GM18511 (cell line): ENCODE measurements at regions not wholly inside any gene's neighbourhood (a gene's known extent, or its start where the extent isn't known, plus 50 kb on each side); places are given as distances from the start of the nearest gene placed in this dataset.
A peak's percentile ranks its signal among the peaks of the same experiment; 100 is the strongest.

ENCODE experiments used
- ATAC-seq: cut with Tn5 transposase; IDR thresholded peaks from one replicate; pipeline ENCODE4 v1.9.1; 2021; ENCODE audit warnings: mild to moderate bottlenecking, moderate library complexity; ENCODE audit not compliant: unreplicated experiment

DNA sequence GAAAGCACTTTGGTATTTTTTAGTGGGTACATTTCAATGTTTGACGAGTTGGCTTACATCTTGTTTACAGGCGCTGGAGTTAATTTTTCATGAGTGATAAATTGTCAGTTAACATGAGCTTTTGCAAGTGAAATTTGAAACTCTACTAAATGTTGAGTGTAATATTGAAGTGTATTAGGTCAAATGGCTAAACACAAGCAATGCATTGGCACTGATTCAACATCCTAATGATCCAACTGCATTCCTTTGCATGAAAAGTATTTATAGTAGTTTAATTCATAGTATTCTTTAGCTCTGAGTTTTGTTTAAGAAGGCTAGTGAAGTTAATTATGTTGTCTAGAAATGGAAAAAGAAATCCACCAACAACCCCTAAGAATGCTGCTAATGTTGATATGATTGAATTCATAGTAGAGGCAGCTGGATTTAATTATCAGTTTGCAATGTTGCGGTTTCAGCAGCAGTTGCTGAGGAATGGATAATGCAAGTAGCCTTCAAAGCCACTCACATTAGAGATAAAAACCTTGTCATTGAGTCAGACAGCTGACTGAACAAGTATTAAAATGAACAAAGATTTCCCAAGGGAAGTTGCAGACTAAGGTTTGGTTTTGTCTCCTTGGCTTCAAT is 245.6 kb upstream of the GOLIM4 start:
- no peak for ATAC-seq

DNA sequence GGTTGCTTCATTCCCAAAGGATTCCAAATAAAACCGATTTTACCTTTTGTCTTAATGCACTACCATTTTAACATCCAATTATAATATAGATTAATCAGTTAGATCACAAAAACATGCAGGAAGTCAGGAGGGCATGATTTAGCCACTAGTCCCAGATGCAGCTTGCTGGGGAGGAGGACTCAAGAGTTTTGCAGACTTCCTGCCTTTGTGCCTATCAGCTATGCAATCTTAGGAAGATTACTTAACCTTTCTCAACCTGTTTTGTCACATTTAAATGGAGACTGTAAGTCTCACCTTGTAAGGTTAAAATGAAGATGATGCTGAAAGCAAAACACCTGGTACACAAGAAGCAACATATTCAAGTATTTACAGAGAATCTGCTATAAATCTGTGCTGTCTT is 242.4 kb upstream of the GOLIM4 start:
- ATAC-seq: no peak

DNA sequence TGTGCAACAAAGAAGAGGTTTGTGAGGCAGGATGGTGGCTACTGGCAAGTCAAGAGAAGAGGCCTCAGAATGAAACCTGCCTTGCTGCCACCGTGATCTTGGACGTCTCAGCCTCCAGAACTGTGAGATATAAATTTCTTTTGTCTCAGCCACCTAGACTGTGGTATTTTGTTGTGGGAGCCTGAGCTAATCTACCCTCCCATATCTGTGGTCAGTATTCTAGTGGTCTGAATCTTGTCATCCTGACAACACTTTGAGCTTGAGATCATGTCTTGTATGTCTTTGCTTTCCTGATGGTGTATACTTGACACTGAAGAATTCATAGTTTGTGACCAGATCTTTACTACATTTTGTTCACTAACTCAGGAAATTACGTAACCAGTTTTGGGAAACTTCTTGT is 240.6 kb upstream of the GOLIM4 start:
- no peak for ATAC-seq

DNA sequence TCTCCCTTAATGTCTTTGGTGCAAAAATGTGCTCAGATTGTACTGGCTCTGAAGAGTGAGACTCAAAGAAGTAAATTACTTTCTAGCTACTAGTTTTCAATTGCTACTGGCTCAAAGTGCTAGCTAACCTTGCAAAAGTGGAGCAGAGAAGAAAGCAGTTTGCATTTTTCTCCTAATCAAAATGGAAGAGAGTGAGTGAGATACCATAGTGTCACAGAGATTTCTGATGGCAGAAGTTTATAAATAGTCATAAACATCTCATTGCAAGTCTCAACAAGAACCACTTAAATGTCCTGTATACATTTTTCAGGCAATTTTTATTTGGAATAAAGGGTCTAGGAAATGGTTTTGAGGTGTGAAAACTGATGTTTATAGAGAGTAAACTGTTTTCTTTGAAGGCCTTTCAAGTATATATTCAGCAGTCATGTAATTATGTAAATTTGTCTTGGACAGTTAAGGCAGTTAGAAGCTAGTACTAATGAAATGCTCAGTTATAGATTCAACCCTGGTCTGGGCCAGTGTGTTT is 237.7 kb upstream of the GOLIM4 start:
- ATAC-seq: no peak

DNA sequence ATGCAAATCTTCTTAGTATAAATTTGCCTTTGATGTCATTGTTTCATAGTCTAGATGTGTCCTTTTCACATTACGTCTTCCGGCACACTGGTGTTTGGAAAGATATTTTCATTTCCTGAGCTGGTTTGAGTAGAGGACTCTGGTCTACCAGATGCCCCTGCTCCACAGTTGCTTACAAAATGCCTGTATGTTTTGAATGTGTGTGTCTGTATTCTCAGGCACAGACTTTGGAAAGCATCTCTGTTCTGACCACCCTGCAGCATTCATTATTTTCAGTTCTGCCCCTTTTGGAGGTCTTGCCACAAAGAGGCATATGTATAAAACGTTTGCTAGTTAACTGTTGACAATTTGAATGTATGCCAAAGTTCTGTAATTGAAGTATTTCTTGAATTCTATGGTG is 236.0 kb upstream of the GOLIM4 start:
- ATAC-seq: no peak

DNA sequence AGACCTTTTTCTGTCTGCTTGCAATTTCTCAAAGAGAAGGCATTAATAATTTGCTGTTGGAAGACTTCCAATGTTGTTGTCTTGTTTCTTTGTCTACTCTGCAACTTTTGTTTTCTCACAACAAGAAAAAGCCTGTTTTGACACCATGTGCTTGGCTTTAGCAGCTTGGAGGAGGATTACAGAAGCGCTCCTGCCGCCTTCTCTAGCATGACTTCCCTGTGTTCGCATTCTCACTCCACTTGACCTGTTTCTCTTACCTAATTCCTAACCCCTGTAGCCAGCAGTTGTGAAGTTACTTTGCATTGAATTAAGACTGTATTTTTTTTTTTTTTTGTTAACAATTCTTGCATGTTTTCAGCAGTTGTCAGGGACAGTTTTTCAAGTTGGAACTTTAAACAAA is 235.3 kb upstream of the GOLIM4 start:
- no peak for ATAC-seq

DNA sequence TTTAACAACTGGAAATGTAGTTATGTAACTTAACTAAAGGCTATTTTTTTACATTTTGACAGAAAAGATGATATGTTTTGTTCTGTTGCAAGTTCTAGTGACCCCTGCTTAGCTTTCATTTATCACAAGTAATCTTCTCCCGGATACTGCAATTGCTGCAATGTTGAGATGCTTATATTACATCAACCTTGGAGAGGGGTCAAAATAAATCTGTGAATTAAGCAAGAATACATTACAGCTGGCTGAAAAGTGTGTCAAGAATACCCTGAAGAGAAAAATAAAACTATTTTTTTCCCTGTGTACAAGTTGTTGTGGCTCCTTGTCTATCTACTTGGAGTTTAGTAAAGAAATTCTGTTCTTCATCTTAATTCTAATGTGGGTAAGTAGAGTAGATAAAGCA is 232.1 kb upstream of the GOLIM4 start:
- ATAC-seq: no peak

DNA sequence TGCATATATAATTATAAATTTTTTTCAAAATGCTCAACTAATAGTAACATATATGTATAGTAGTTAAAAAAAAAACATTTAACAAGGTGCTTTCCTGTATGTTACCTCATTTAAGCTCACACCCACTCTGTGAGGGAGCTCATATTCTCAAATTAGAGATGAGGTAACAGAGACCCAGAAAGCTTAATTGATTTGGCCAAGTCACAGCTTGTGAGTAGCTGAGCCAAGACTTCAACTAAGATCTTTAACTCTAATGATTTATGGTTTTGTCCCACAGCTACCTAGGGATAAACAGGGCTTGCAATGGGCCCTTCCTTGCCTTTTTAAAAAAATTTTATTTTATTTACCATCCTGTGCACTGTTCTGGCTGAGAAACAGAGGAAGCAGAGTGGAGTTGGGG is 230.0 kb upstream of the GOLIM4 start:
- no peak for ATAC-seq

DNA sequence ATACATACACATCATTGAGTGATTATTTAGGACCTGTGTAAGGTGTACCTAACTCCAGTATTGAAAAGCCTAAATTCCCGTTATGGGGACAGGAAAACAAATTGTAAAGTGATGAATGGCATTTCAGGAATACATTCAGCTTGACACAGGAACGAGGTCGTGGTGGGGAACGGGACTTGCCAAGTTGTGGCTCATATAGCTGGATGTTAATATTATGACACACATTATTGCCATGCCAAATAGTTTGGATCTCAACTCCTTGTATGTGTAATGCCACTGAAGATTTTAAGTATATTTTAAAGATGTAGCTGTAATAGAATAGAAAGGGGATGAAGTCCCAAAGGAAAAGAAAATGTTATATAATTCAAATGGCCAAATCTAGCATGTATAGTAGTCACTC is 227.2 kb upstream of the GOLIM4 start:
- ATAC-seq: no peak

DNA sequence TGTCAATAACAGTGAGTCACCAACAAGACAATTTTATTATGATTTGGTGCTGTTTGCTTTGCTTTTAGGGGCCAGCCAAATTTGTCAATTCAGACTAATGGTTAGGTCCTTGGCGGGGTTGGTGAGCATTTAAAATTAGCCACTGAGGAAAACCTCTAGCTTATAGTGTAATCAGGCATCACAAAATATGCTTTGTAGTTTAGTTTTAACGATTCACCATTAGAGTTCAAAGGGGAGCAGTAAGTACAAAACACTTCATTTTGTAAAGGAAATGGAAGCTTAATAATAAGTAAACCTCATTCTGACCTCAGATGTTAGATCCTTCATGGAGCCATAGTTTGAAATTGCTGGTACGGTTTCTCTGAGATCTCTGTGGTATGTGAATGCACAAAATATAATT is 218.4 kb upstream of the GOLIM4 start:
- ATAC-seq: no peak

DNA sequence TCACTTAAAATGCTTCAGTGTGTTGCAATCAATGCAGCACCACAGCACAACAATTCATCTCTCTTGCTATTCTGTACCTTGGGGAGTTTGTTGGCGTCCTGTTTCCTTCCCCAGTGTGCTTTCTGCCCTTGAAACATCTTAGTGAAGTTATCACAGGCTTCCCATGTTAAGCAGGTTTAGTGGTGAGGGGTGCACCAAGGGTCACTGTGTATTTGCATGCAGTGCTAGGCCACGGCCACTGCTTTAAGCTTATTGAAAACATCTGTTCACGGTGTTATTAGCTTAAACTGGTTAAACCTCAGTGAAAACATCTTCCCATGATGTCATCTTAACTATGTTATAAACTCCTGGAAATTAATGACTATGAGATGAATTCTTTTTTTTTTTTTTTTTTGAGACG is 217.3 kb upstream of the GOLIM4 start:
- ATAC-seq: no peak

DNA sequence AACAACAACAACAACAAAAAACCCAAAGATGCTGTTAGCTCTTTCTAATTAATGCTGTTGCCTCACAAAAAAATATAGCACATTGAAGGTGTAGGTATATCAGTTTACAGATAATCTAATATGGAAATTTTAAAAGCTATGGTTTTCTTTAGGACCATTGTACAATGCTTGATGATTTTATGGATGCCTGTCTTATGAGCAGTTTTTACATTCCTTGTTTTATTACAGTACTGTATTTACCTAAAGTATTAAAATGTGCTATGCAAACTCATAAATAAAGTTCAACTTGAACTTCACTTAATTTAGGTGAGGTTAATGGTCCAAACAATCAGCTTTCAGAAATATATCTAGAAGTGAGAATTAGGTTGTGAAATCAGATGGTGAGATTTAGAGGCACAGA is 212.2 kb upstream of the GOLIM4 start:
- no peak for ATAC-seq

DNA sequence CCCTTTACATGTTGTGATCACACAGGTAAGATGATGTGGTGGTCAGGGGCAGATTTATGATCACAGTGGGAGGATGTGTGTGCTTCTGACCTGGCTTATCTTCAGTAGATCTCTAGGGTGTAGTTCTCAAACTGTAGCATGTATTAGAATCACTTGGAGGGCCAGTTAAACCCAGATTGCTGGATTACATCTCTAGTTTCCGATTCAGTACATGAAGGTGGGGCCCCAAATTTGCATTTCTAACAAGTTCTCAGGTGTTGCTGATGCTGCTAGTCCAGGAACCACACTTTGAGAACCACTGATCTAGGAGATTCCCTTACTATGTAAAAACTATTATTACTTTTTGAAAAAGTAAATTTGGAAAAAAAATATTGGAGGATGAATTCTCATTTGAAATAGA is 199.3 kb upstream of the GOLIM4 start:
- no peak for ATAC-seq

DNA sequence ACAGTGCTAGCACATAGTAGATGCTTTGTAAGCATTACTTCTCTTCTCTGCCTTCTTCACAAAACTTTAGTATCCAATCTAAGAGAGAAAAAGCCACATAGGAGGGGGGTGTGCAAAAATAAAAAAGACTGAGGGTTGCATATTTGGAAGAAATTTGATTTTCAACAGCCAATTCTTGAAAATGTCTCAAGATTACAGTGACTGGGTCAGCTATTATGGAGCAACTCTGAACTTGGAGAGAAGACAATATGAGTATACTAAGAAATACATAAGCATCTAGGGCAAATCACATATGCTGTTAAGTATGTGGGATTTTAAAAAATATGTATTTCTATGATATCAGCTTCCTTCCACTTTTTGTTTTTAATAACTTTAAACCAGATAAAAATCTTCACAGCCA is 196.6 kb upstream of the GOLIM4 start:
- no peak for ATAC-seq

DNA sequence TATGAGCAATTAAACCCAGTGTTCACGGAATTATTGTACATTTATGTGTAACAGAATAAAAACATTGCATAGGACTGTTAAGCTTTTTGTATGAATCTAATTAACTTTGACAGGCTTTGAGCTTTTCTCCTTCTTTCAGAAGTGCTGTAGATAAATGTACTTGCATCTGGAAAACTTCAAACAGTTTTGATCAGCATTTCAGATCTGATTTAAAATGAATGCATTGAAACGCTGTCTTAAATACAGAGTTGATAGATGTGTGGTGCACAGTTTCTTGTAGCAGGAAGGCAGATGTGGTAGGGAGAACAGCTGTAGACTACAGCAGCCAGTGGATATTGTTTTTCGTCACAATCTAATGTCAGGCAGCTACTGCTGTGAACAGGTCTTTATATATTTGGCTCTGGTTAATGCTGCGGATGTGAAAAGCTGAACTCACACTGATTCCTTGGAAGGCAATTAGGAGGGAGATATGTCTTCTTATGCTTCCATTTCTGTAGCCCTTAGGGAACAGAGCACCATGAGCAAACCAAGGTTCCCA is 193.8 kb upstream of the GOLIM4 start:
- no peak for ATAC-seq

DNA sequence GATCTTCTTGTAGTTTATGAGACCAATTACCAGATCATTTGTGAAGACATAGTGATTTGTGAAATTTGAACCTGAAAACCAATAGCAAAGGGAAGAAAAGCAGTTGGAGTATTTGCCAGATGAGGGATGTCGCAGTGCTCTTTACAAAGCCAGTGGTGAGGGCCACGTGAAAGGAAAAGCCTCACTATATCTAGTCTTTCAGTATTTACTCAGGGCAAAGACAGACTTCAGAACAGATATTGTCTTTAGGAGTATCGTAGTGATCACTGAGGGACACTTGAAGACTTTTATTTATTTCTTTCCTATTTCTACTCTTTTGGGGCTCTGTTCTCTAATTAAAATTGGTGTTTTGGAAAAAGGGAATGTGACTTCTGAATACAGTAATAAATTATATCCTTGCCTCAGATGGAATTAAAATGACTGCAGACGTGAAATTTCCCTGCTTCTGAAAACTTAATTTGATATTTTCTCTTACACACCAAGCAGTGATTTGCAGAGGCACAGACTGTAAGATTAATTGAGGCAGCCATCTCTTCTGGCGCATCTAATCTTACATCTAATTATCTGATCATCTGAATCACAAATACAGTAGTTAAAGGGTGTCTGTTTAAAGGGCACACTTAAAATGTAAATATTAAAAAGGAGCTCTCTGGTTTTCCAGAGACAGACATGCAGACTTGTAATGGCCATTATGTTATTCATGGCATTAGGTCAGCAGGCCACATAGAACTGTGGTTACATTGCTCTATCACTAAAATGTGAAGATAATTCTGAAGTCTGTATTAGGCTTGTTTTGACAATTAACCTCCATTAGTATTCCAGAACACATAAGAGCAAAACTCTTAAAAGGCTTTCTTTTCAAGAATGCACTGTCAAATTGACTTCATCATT is 193.0 kb upstream of the GOLIM4 start:
- ATAC-seq: no peak

DNA sequence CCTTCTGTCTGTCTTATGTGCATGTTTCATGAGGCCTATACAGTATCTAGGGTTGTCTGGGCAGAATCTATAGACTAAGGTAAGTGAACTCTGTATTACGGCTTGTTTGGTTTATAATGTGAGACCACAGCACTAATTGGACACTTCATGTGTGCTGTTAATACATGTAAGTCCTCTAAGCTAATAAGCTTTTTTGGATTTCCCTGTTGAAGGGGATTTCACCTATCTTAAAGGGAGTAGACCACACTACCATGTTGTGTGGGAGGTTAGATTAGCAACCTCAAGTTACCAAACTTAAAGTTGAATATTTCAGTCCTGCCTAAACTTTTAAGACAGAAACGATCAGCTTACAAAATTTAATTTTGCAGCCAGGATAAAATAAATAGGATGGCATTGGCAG is 189.8 kb upstream of the GOLIM4 start:
- no peak for ATAC-seq

DNA sequence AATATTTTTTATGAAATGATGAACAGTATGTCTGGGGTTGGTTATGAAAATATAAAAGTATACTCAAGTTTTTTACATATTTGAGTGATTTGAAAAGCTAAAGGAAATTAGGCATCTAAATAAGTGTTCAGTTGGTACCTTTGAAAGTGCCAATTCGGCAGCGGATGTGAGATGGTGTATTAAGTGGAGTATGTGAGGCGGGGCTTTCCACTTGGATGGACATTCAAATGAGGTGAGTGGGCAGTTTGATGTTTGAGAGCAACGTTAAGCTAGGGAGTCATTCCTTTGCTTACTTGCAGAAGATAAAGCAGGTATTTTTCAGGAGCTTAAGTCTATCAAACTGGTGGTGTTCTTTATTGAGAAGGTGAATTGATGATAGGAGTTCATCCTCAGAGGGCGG is 189.0 kb upstream of the GOLIM4 start:
- ATAC-seq: no peak

DNA sequence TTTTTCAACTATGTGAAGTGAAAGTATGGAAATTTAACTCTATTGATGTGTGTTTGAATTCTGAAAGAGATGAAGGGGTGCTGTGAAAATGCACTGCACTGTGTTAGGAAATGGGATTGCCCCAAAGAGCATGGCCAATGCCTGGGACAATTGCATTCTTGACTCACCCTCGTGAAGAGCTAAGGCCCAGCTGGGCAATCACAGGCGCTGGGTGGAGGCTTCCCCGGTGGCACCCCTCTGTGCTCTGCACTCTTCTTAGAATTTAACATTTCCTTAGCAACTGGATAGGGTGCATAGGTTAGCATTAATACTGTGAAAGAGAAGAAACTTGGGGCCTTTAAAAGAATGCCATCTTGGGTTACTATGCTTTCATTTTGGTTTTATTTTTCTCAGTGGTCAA is 179.9 kb upstream of the GOLIM4 start:
- no peak for ATAC-seq

DNA sequence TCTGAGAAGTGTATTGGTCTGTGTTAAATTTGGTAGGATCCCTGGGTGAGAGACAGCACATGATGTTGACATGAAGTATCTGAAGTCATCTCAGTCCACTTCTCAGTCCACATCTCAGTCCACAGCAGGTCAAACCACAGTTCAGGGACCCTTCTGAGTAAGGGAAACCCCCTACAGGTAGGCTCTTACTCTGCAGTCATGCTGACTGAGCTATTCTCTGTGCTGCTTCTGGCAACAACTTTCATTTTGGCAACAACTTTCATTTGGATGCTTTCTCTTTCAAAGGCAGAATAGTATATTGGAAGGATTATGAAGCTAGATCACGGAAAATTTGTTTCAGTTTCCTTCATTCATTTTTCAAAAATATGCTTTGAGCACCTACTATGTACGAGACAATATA is 178.2 kb upstream of the GOLIM4 start:
- peak; percentile 82 for ATAC-seq

DNA sequence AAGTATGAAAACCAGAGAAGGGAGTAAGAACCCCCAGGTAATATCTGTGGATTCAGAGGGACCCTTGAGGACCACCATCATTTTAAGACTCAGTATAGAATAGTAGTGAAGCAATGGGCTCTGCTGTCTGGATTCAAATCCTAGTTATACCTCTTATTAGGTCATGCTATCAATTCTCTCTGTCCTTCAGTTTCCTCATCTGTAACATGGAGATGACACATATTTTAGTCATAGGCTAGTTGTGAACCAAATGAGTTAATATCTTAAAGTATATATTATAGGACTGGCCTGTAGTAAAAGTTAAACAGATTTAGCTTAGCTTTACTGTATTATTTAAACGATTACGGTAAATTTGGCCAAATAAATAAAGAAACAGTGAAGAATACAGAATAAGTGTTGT is 177.3 kb upstream of the GOLIM4 start:
- no peak for ATAC-seq

DNA sequence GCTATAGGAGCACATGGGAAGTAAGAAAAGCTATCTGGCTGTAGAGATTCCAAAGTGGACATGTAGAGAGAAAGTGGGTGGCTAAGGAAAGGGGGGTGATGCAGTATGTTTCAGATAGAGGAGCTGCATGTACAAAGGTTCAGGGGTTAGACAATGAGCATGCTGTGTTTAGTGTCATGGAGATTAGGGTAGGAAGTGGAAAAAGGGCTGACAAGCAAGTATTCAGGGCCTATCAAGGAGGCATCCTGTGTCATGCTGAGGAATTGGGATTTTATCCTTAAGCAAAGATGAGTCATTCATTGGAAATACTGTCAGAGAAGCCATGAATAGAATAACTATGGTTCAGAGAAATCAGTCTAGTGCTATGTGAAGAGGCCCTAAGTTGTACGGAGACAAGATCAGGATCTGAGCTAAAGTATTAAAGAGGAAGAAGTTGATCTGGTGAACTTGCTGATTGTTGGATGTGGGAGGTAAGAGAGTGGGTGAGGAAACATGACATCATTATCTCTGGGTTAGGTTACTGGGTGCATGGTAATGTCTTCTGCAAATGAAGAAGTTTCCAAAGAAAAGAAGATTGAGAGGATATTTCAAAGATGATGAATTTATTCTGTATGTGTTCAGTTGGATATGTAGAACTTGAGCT is 176.7 kb upstream of the GOLIM4 start:
- no peak for ATAC-seq
